ENCODE measurements at regions not wholly inside any gene's neighbourhood (a gene's known extent, or its start where the extent isn't known, plus 50 kb on each side); places are given as distances from the start of the nearest gene placed in this dataset.
A peak's percentile ranks its signal among the peaks of the same experiment; 100 is the strongest.

DNA sequence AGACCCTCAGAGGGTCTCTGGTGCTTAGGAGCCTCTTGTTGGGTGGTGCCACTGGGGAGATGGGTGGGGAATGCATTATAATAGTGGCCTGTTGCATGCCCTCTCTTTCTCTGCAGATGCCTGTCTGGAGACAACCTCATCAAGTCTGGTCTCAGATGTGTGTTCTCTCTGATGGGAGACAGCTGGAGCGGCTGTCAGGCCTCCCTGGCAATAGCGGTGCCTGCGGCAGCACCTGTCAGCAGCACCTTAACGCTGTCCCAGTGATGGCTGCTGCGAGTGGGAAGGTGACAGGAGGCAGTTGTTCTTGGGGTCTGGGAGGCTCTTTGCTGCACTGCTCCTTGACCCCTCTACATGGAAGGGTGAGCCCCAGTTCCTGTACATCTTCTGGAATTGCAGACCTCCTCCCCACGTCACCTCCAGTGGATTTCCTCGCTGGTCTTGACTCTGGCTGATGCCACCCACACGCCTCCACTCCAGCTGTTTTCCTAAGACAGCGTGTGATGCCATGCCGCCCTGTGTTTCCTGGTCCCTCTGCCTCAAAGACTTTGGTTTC, 63.3 kb upstream of the BLCAP start:
- Mint-ChIP-seq H3K4me3 (ENCODE audit: unreplicated experiment) (no peak overlapping the region), H3K9me3 (ENCODE audit: low read depth) (peaks cover 1% of the 10 kb centered on the region), H3K36me3 (ENCODE audit: low read depth) (no peaks in the 10 kb centered on the region), H3K4me1 (ENCODE audit: low read depth) (no peaks in the 10 kb centered on the region), H3K27ac (ENCODE audit: unreplicated experiment) (no peak overlapping the region), H3K27me3 (ENCODE audit: low read depth) (peaks cover 55% of the 10 kb centered on the region)
- peak; percentile 47 for DNase-seq (ENCODE audit: low spot score)
- TF ChIP-seq, protein P1, sequence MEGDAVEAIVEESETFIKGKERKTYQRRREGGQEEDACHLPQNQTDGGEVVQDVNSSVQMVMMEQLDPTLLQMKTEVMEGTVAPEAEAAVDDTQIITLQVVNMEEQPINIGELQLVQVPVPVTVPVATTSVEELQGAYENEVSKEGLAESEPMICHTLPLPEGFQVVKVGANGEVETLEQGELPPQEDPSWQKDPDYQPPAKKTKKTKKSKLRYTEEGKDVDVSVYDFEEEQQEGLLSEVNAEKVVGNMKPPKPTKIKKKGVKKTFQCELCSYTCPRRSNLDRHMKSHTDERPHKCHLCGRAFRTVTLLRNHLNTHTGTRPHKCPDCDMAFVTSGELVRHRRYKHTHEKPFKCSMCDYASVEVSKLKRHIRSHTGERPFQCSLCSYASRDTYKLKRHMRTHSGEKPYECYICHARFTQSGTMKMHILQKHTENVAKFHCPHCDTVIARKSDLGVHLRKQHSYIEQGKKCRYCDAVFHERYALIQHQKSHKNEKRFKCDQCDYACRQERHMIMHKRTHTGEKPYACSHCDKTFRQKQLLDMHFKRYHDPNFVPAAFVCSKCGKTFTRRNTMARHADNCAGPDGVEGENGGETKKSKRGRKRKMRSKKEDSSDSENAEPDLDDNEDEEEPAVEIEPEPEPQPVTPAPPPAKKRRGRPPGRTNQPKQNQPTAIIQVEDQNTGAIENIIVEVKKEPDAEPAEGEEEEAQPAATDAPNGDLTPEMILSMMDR (IDR thresholded peaks at IDR 0.05) = no peak

DNA sequence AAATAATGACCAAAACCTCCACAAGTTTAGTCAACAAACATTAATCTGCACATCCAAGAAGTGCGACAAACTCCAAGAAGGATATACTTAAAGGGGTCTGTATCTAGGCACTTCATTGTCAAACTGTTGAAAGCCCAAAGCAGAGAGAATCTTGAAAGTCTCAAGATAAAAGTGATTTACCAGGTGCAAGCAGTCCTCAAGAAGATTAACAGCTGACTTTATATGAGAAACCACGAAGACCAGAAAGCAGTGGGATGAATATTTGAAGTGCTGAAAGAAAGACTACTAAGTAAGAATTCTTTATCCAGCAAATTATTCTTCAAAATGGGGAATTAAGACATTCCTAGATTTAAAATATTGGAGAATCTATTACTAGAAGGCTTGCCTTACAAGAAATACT, 58.4 kb upstream of the BLCAP start:
- H3K27me3 Mint-ChIP-seq (ENCODE audit: low read depth) = peaks cover 56% of the 10 kb centered on the region
- H3K9me3 Mint-ChIP-seq (ENCODE audit: low read depth) = peaks cover 5% of the 10 kb centered on the region
- DNase-seq (ENCODE audit: low spot score) = no peak
- H3K36me3 Mint-ChIP-seq (ENCODE audit: low read depth) = peaks cover 2% of the 10 kb centered on the region
- H3K4me3 Mint-ChIP-seq (ENCODE audit: unreplicated experiment) = no peak overlapping the region
- H3K4me1 Mint-ChIP-seq (ENCODE audit: low read depth) = no peaks in the 10 kb centered on the region
- TF ChIP-seq, protein P1 (IDR thresholded peaks at IDR 0.05) = no peak
- no peak overlapping the region for H3K27ac Mint-ChIP-seq (ENCODE audit: unreplicated experiment)

DNA sequence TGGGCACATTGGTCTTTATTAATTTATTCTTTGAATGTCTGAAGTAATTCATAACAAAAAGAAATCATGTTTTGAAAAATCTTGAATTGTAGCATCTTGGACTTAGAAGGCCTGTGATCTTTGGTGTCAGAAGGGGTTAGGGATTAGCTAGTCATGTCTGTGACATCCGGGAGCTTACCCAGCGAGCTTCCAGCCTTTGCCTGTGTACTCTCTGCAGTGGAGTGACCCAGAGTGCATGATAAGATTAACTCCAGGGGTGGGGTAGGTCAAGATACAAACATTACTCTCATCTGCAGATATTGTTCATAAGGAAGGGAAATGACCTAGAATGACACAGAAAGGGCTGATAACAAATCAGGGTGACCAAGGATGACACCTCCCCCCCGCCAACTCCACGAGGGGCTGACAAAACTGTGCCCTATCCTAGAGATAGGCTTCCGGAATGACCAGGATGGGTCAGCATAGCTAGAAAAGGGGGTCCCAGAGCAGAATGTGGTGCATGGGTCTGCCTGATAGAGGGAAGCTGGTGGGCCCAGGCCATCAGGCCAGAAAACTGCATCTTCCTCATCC, 56.6 kb upstream of the BLCAP start:
- DNase-seq (ENCODE audit: low spot score) = no peak
- H3K9me3 Mint-ChIP-seq (ENCODE audit: low read depth) = peaks cover 5% of the 10 kb centered on the region
- TF ChIP-seq, protein P1 (IDR thresholded peaks at IDR 0.05) = no peak
- H3K4me1 Mint-ChIP-seq (ENCODE audit: low read depth) = no peaks in the 10 kb centered on the region
- H3K27ac Mint-ChIP-seq (ENCODE audit: unreplicated experiment) = no peak overlapping the region
- peaks cover 2% of the 10 kb centered on the region for H3K36me3 Mint-ChIP-seq (ENCODE audit: low read depth)
- H3K4me3 Mint-ChIP-seq (ENCODE audit: unreplicated experiment) = no peak overlapping the region
- H3K27me3 Mint-ChIP-seq (ENCODE audit: low read depth) = peaks cover 60% of the 10 kb centered on the region

DNA sequence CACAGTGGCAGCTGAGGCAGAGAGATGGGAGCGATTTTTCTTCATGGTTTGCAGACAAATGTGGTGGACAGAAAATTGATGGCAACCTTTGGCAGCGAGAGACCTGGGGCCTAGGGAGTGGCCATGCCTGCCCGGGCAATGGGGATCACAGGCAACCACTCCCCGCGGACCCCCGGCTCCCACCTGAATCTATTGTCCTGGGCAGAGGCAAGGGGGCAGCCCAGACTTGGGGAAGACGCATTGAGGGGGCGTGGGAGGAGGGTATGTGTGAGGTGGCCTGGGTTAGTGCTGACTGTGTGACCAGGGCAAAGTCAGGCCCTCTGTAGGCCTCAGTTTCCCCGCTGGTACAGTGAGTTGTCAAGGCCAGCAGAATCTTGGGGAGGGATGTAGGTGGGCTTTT, 53.6 kb upstream of the BLCAP start:
- Mint-ChIP-seq H3K4me3 (ENCODE audit: unreplicated experiment) (no peak overlapping the region), H3K4me1 (ENCODE audit: low read depth) (no peaks in the 10 kb centered on the region), H3K27ac (ENCODE audit: unreplicated experiment) (no peak overlapping the region), H3K36me3 (ENCODE audit: low read depth) (peaks cover 2% of the 10 kb centered on the region), H3K27me3 (ENCODE audit: low read depth) (peaks cover 73% of the 10 kb centered on the region), H3K9me3 (ENCODE audit: low read depth) (peaks cover 5% of the 10 kb centered on the region)
- TF ChIP-seq, protein P1 (IDR thresholded peaks at IDR 0.05) = no peak
- DNase-seq (ENCODE audit: low spot score) = no peak

DNA sequence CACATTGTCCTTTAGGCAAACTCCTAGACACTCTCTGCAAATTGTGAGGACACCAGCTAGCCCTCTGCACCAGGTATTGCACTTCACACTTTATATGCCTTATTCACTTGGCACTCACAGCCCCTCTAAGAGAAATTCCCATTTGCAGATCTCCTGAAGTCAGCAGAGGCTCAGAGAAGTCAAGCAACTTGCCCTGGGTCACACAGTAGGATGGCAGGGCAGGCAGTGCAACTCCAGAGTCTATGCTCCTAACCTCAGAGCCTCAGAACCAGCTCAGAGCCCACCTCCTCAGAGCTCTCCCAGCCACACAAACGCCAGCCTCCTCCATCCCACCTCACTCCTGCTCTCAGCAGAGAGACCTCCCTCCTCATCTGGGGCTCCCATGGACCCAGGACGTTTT, 52.4 kb upstream of the BLCAP start:
- TF ChIP-seq, protein P1 (IDR thresholded peaks at IDR 0.05) = no peak
- no peaks in the 10 kb centered on the region for H3K9me3 Mint-ChIP-seq (ENCODE audit: low read depth)
- H3K36me3 Mint-ChIP-seq (ENCODE audit: low read depth) = no peaks in the 10 kb centered on the region
- H3K4me1 Mint-ChIP-seq (ENCODE audit: low read depth) = no peaks in the 10 kb centered on the region
- peaks cover 65% of the 10 kb centered on the region for H3K27me3 Mint-ChIP-seq (ENCODE audit: low read depth)
- H3K27ac Mint-ChIP-seq (ENCODE audit: unreplicated experiment) = no peak overlapping the region
- H3K4me3 Mint-ChIP-seq (ENCODE audit: unreplicated experiment) = no peak overlapping the region
- DNase-seq (ENCODE audit: low spot score) = no peak
